ENCODE measurements at regions not wholly inside any gene's neighbourhood (a gene's known extent, or its start where the extent isn't known, plus 50 kb on each side); places are given as distances from the start of the nearest gene placed in this dataset.

- TF ChIP-seq CTCF (IDR thresholded peaks at IDR 0.05) (no peak), POLR2A (IDR thresholded peaks at IDR 0.05) (no peak)
Measured at GRCh38 chr2:36190097-36190496, 165.5 kb upstream of the CRIM1 start.
